H1 (cell line): ENCODE measurements at regions not wholly inside any gene's neighbourhood (a gene's known extent, or its start where the extent isn't known, plus 50 kb on each side); places are given as distances from the start of the nearest gene placed in this dataset.

Experiments
- TF ChIP-seq, protein P1 (sequence below): fragments of 300-600 bp; sonication (generic); IDR thresholded peaks from 2 replicates; pipeline ENCODE4 v1.7.1; 2012; ENCODE audit warnings: low read length, moderate library complexity, mild to moderate bottlenecking, inconsistent platforms; ENCODE audit not compliant: insufficient replicate concordance

GRCh38 chr16:55058576-55058975 lies 127.9 kb downstream of the IRX5 start (continued):
- TF ChIP-seq, protein P1, sequence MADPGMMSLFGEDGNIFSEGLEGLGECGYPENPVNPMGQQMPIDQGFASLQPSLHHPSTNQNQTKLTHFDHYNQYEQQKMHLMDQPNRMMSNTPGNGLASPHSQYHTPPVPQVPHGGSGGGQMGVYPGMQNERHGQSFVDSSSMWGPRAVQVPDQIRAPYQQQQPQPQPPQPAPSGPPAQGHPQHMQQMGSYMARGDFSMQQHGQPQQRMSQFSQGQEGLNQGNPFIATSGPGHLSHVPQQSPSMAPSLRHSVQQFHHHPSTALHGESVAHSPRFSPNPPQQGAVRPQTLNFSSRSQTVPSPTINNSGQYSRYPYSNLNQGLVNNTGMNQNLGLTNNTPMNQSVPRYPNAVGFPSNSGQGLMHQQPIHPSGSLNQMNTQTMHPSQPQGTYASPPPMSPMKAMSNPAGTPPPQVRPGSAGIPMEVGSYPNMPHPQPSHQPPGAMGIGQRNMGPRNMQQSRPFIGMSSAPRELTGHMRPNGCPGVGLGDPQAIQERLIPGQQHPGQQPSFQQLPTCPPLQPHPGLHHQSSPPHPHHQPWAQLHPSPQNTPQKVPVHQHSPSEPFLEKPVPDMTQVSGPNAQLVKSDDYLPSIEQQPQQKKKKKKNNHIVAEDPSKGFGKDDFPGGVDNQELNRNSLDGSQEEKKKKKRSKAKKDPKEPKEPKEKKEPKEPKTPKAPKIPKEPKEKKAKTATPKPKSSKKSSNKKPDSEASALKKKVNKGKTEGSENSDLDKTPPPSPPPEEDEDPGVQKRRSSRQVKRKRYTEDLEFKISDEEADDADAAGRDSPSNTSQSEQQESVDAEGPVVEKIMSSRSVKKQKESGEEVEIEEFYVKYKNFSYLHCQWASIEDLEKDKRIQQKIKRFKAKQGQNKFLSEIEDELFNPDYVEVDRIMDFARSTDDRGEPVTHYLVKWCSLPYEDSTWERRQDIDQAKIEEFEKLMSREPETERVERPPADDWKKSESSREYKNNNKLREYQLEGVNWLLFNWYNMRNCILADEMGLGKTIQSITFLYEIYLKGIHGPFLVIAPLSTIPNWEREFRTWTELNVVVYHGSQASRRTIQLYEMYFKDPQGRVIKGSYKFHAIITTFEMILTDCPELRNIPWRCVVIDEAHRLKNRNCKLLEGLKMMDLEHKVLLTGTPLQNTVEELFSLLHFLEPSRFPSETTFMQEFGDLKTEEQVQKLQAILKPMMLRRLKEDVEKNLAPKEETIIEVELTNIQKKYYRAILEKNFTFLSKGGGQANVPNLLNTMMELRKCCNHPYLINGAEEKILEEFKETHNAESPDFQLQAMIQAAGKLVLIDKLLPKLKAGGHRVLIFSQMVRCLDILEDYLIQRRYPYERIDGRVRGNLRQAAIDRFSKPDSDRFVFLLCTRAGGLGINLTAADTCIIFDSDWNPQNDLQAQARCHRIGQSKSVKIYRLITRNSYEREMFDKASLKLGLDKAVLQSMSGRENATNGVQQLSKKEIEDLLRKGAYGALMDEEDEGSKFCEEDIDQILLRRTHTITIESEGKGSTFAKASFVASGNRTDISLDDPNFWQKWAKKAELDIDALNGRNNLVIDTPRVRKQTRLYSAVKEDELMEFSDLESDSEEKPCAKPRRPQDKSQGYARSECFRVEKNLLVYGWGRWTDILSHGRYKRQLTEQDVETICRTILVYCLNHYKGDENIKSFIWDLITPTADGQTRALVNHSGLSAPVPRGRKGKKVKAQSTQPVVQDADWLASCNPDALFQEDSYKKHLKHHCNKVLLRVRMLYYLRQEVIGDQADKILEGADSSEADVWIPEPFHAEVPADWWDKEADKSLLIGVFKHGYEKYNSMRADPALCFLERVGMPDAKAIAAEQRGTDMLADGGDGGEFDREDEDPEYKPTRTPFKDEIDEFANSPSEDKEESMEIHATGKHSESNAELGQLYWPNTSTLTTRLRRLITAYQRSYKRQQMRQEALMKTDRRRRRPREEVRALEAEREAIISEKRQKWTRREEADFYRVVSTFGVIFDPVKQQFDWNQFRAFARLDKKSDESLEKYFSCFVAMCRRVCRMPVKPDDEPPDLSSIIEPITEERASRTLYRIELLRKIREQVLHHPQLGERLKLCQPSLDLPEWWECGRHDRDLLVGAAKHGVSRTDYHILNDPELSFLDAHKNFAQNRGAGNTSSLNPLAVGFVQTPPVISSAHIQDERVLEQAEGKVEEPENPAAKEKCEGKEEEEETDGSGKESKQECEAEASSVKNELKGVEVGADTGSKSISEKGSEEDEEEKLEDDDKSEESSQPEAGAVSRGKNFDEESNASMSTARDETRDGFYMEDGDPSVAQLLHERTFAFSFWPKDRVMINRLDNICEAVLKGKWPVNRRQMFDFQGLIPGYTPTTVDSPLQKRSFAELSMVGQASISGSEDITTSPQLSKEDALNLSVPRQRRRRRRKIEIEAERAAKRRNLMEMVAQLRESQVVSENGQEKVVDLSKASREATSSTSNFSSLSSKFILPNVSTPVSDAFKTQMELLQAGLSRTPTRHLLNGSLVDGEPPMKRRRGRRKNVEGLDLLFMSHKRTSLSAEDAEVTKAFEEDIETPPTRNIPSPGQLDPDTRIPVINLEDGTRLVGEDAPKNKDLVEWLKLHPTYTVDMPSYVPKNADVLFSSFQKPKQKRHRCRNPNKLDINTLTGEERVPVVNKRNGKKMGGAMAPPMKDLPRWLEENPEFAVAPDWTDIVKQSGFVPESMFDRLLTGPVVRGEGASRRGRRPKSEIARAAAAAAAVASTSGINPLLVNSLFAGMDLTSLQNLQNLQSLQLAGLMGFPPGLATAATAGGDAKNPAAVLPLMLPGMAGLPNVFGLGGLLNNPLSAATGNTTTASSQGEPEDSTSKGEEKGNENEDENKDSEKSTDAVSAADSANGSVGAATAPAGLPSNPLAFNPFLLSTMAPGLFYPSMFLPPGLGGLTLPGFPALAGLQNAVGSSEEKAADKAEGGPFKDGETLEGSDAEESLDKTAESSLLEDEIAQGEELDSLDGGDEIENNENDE: no peak
